Ramos (cell line): ENCODE measurements at regions not wholly inside any gene's neighbourhood (a gene's known extent, or its start where the extent isn't known, plus 50 kb on each side); places are given as distances from the start of the nearest gene placed in this dataset.

Experiments
- in situ Hi-C: fragments of 300-500 bp; cut with MboI; formaldehyde crosslinking; loops from one replicate; pipeline ENCODE4 v1.14.3; 2022; ENCODE audit warnings: low sequenced_read_pairs; ENCODE audit not compliant: unreplicated experiment

- in situ Hi-C loops: no loop called here
These were observed 376.1 kb upstream of the IRX4 start for GRCh38 chr5:2258861-2259260.

GRCh38 chr5:2257326-2258244 is 374.9 kb upstream of the IRX4 start:
- in situ Hi-C loops: no loop called here

GRCh38 chr5:2256691-2257280 is 374.1 kb upstream of the IRX4 start:
- in situ Hi-C loops: no loop called here

GRCh38 chr5:2255915-2256690 is 373.4 kb upstream of the IRX4 start:
- in situ Hi-C loops: no loop called here

GRCh38 chr5:2254880-2255750 is 372.4 kb upstream of the IRX4 start:
- in situ Hi-C loops: no loop called here

- in situ Hi-C loops: no loop called here
These were observed 371.7 kb upstream of the IRX4 start for GRCh38 chr5:2254406-2254805.

GRCh38 chr5:2253040-2253975 is 370.6 kb upstream of the IRX4 start:
- in situ Hi-C loops: no loop called here

- in situ Hi-C loops: no loop called here
These were observed 369.0 kb upstream of the IRX4 start for GRCh38 chr5:2251751-2252150.

- in situ Hi-C loops: no loop called here
These were observed 368.6 kb upstream of the IRX4 start for GRCh38 chr5:2251298-2251697.

GRCh38 chr5:2250365-2250950 is 367.7 kb upstream of the IRX4 start:
- in situ Hi-C loops: no loop called here

GRCh38 chr5:2249442-2249841 is 366.7 kb upstream of the IRX4 start:
- in situ Hi-C loops: no loop called here

- in situ Hi-C loops: no loop called here
These were observed 366.3 kb upstream of the IRX4 start for GRCh38 chr5:2249026-2249425.

- in situ Hi-C loops: no loop called here
These were observed 359.8 kb upstream of the IRX4 start for GRCh38 chr5:2242539-2242938.

GRCh38 chr5:2241842-2242241 is 359.1 kb upstream of the IRX4 start:
- in situ Hi-C loops: no loop called here

GRCh38 chr5:2240118-2240904 is 357.6 kb upstream of the IRX4 start:
- in situ Hi-C loops: no loop called here

GRCh38 chr5:2239201-2239910 is 356.6 kb upstream of the IRX4 start:
- in situ Hi-C loops: no loop called here

GRCh38 chr5:2238732-2239131 is 356.0 kb upstream of the IRX4 start:
- in situ Hi-C loops: no loop called here
